HEK293 (cell line): ENCODE measurements at regions not wholly inside any gene's neighbourhood (a gene's known extent, or its start where the extent isn't known, plus 50 kb on each side); places are given as distances from the start of the nearest gene placed in this dataset.

Experiments used
- CTCF ChIA-PET: fragments of 350-600 bp; formaldehyde crosslinking; extraction: SDS; loops from one replicate; lab custom pipeline; 2021; ENCODE audit warnings: antibody characterized with exemption; lab: Yijun Ruan, JAX
- POLR2A ChIA-PET: fragments of 300-600 bp; formaldehyde crosslinking; extraction: SDS; loops from one replicate; lab custom pipeline; 2020; ENCODE audit warnings: antibody characterized with exemption, inconsistent platforms; lab: Yijun Ruan, JAX
- H3K27ac ChIP-seq: fragments of 200-500 bp; sonication (Bioruptor generic); 2 replicates; pipeline ENCODE4 v1.5.1; 2014; ENCODE audit warnings: low read depth, low read length, control low read depth, inconsistent platforms; ENCODE audit errors: extremely low read depth
- H3K36me3 ChIP-seq, 2 experiments: fragments of 200-500 bp in 1 of 2; sonication (Bioruptor generic) in 1 of 2; 1 replicate in 1 of 2; 2 replicates in 1 of 2; pipeline ENCODE4 v1.5.1; 2014 to 2017; ENCODE audit warnings: inconsistent platforms in 2 of 2, low read length in 2 of 2; ENCODE audit not compliant: control insufficient read depth in 2 of 2, insufficient read depth in 1 of 2
- H3K4me1 ChIP-seq: fragments of 200-500 bp; sonication (Bioruptor generic); 2 replicates; pipeline ENCODE4 v1.5.1; 2014; ENCODE audit warnings: mild to moderate bottlenecking, low read length, inconsistent platforms; ENCODE audit not compliant: control insufficient read depth, insufficient read depth
- H3K4me3 ChIP-seq: 2 replicates; pipeline ENCODE4 v1.5.1; 2011; ENCODE audit warnings: low read depth, mild to moderate bottlenecking, control low read depth, low read length, moderate library complexity
- H3K9me3 ChIP-seq: fragments of 200-500 bp; sonication (Bioruptor generic); 2 replicates; pipeline ENCODE4 v1.5.1; 2014; ENCODE audit warnings: low read depth, low read length, inconsistent platforms; ENCODE audit not compliant: control insufficient read depth, insufficient read depth
- BCL11A ChIP-seq: fragments of 450-650 bp; formaldehyde crosslinking; IDR thresholded peaks from 2 replicates; pipeline ENCODE4 v1.5.1; 2016; ENCODE audit warnings: low read depth, missing biosample characterization, missing genetic modification characterization
- GLIS1 ChIP-seq: fragments of 450-650 bp; formaldehyde crosslinking; IDR thresholded peaks from 2 replicates; pipeline ENCODE4 v1.5.1; 2016; ENCODE audit warnings: missing biosample characterization, missing genetic modification characterization
- KLF16 ChIP-seq: fragments of 450-650 bp; formaldehyde crosslinking; IDR thresholded peaks from 2 replicates; pipeline ENCODE4 v1.5.1; 2017; ENCODE audit warnings: missing biosample characterization, missing genetic modification characterization
- KLF17 ChIP-seq: fragments of 450-650 bp; formaldehyde crosslinking; IDR thresholded peaks from 2 replicates; pipeline ENCODE4 v1.5.1; 2016; ENCODE audit warnings: missing biosample characterization, missing genetic modification characterization
- MZF1 ChIP-seq: fragments of 450-650 bp; formaldehyde crosslinking; IDR thresholded peaks from 2 replicates; pipeline ENCODE4 v1.5.1; 2017; ENCODE audit warnings: missing biosample characterization, missing genetic modification characterization, borderline replicate concordance
- OSR2 ChIP-seq: fragments of 450-650 bp; formaldehyde crosslinking; IDR thresholded peaks from 2 replicates; pipeline ENCODE4 v1.5.1; 2016; ENCODE audit warnings: missing biosample characterization, missing genetic modification characterization
- SCRT2 ChIP-seq: fragments of 450-650 bp; formaldehyde crosslinking; IDR thresholded peaks from 2 replicates; pipeline ENCODE4 v1.5.1; 2016; ENCODE audit warnings: missing biosample characterization, missing genetic modification characterization
- TRIM28 ChIP-seq: IDR thresholded peaks from 2 replicates; pipeline ENCODE4 v1.6.1; 2011; ENCODE audit warnings: low read length, control low read depth, borderline replicate concordance
- ZBTB17 ChIP-seq: fragments of 450-650 bp; formaldehyde crosslinking; IDR thresholded peaks from 2 replicates; pipeline ENCODE4 v1.5.1; 2016; ENCODE audit warnings: missing biosample characterization, missing genetic modification characterization
- ZBTB8A ChIP-seq: fragments of 450-650 bp; formaldehyde crosslinking; IDR thresholded peaks from 2 replicates; pipeline ENCODE4 v1.5.1; 2016; ENCODE audit warnings: missing biosample characterization, missing genetic modification characterization
- ZFHX2 ChIP-seq: fragments of 450-650 bp; formaldehyde crosslinking; conservative IDR thresholded peaks from 2 replicates; pipeline ENCODE4 v1.5.1; 2016; ENCODE audit warnings: missing biosample characterization, missing genetic modification characterization
- ZNF10 ChIP-seq: fragments of 450-650 bp; formaldehyde crosslinking; IDR thresholded peaks from 2 replicates; pipeline ENCODE4 v1.5.1; 2017; ENCODE audit warnings: missing biosample characterization, missing genetic modification characterization
- ZNF24 ChIP-seq: fragments of 450-650 bp; formaldehyde crosslinking; IDR thresholded peaks from 2 replicates; pipeline ENCODE4 v1.5.1; 2016; ENCODE audit warnings: missing biosample characterization, missing genetic modification characterization
- ZNF423 ChIP-seq: fragments of 450-650 bp; formaldehyde crosslinking; IDR thresholded peaks from 2 replicates; pipeline ENCODE4 v1.5.1; 2016; ENCODE audit warnings: missing biosample characterization, missing genetic modification characterization
- ZNF433 ChIP-seq: fragments of 450-650 bp; formaldehyde crosslinking; IDR thresholded peaks from 2 replicates; pipeline ENCODE4 v1.5.1; 2016; ENCODE audit warnings: missing biosample characterization, missing genetic modification characterization, low read depth
- ZNF48 ChIP-seq: fragments of 450-650 bp; formaldehyde crosslinking; IDR thresholded peaks from 2 replicates; pipeline ENCODE4 v1.5.1; 2016; ENCODE audit warnings: missing biosample characterization, missing genetic modification characterization
- ZNF544 ChIP-seq: fragments of 450-650 bp; formaldehyde crosslinking; IDR thresholded peaks from 2 replicates; pipeline ENCODE4 v1.5.0; 2017; ENCODE audit warnings: missing biosample characterization, missing genetic modification characterization
- ZNF692 ChIP-seq: fragments of 450-650 bp; formaldehyde crosslinking; IDR thresholded peaks from 2 replicates; pipeline ENCODE4 v1.5.1; 2016; ENCODE audit warnings: missing biosample characterization, missing genetic modification characterization
- ZNF707 ChIP-seq: fragments of 450-650 bp; formaldehyde crosslinking; IDR thresholded peaks from 2 replicates; pipeline ENCODE4 v1.5.1; 2016; ENCODE audit warnings: missing biosample characterization, missing genetic modification characterization
- ZNF776 ChIP-seq: fragments of 450-650 bp; formaldehyde crosslinking; IDR thresholded peaks from 2 replicates; pipeline ENCODE4 v1.5.0; 2017; ENCODE audit warnings: missing biosample characterization, missing genetic modification characterization, borderline replicate concordance
- ZSCAN18 ChIP-seq: fragments of 450-650 bp; formaldehyde crosslinking; IDR thresholded peaks from 2 replicates; pipeline ENCODE4 v1.5.1; 2016; ENCODE audit warnings: missing biosample characterization, missing genetic modification characterization
- ZSCAN4 ChIP-seq: fragments of 450-650 bp; formaldehyde crosslinking; IDR thresholded peaks from 2 replicates; pipeline ENCODE4 v1.5.1; 2017; ENCODE audit warnings: missing biosample characterization, missing genetic modification characterization

GRCh38 chr2:156784020-156784701 is 348.0 kb downstream of the GPD2 start (continued):
- TF ChIP-seq ZFHX2, result no peak
- peak; percentile 46; the same call in 1 of the 2 replicates for TF ChIP-seq TRIM28
- no peak for TF ChIP-seq ZNF10 (tag by site-specific recombination)
- TF ChIP-seq ZBTB17, result 0 out of 2 replicates have a peak, but pooled peaks have one; percentile 18
- no peak for TF ChIP-seq ZNF707 (tag by site-specific recombination)
- no peak for TF ChIP-seq BCL11A
- TF ChIP-seq ZNF776, result no peak
- no peak for TF ChIP-seq MZF1 (tag by site-specific recombination)
- TF ChIP-seq KLF16 (tag by site-specific recombination), result no peak
- no peak; the same call in 1 of the 2 replicates for TF ChIP-seq ZNF423 (tag by site-specific recombination)
- TF ChIP-seq ZSCAN18 (tag by site-specific recombination), result no peak
- no peak for TF ChIP-seq ZNF544 (tag by site-specific recombination)
- peak; percentile 82 for TF ChIP-seq ZBTB8A
- no peak for TF ChIP-seq ZSCAN4 (tag by site-specific recombination)
- TF ChIP-seq OSR2 (tag by site-specific recombination), result peak; percentile 65
- TF ChIP-seq ZNF48 (tag by site-specific recombination), result no peak
- TF ChIP-seq SCRT2 (tag by site-specific recombination), result no peak
- TF ChIP-seq KLF17 (tag by site-specific recombination), result no peak
- TF ChIP-seq GLIS1 (tag by site-specific recombination), result no peak; the same call in 1 of the 2 replicates
- TF ChIP-seq, all 188 proteins: peak for 17

- Histone ChIP-seq H3K9me3 (no peaks in the 10 kb centered on the region), H3K4me3 (no peak overlapping the region), H3K4me1 (peaks cover 6% of the 10 kb centered on the region), H3K36me3 (no peaks in the 10 kb centered on the region), H3K27ac (no peak overlapping the region)
- CTCF ChIA-PET, result interaction anchor here (0.5 kb wide), 1 partner anchor 91 kb away, joined by 3 read pairs; no protein-coding TSS in a partner anchor
- POLR2A ChIA-PET, result no interaction called here
- no peak for TF ChIP-seq ZNF433 (tag by site-specific recombination)
- no peak for TF ChIP-seq ZNF692 (tag by site-specific recombination)
- no peak for TF ChIP-seq ZNF24
These were observed 351.3 kb downstream of the GPD2 start for GRCh38 chr2:156787517-156787916.
